Uterus (tissue), 3 donors: ENCODE measurements at regions not wholly inside any gene's neighbourhood (a gene's known extent, or its start where the extent isn't known, plus 50 kb on each side); places are given as distances from the start of the nearest gene placed in this dataset.

Experiments used
- DNase-seq, 2 donors: peaks; one replicate each; pipeline ENCODE4 v3.0.0-alpha.2; 2019 to 2020
- H3K27ac ChIP-seq, 2 donors: fragments of 200-600 bp; sonication (generic); 1 replicate in 1 of 2; 2 replicates in 1 of 2; pipeline ENCODE4 v1.5.1; 2016 to 2018
- H3K27me3 ChIP-seq, 2 donors: fragments of 200-600 bp; sonication (generic); one replicate each; pipeline ENCODE4 v1.5.1; 2018 to 2019; ENCODE audit warnings: control low read depth in 1 of 2
- H3K36me3 ChIP-seq, 2 donors: fragments of 200-600 bp; sonication (generic); one replicate each; pipeline ENCODE4 v1.5.1; 2019; ENCODE audit warnings: control low read depth in 1 of 2
- H3K4me1 ChIP-seq, 2 donors: fragments of 200-600 bp; sonication (generic); one replicate each; pipeline ENCODE4 v1.5.1; 2018 to 2019; ENCODE audit warnings: control low read depth in 1 of 2
- H3K4me3 ChIP-seq, 2 donors: fragments of 200-600 bp; sonication (generic); 1 replicate in 1 of 2; 2 replicates in 1 of 2; pipeline ENCODE4 v1.5.1; 2018 to 2019; ENCODE audit warnings: mild to moderate bottlenecking in 1 of 2
- H3K9me3 ChIP-seq, 2 donors: fragments of 200-600 bp; sonication (generic); one replicate each; pipeline ENCODE4 v1.5.1; 2019; ENCODE audit warnings: control low read depth in 1 of 2
- POLR2A ChIP-seq, 2 donors: fragments of 450-650 bp; IDR thresholded peaks; one replicate each; pipeline ENCODE4 v1.6.1; 2016; ENCODE audit warnings: antibody characterized with exemption in 2 of 2, mild to moderate bottlenecking in 1 of 2, moderate library complexity in 1 of 2
- intact Hi-C: fragments of 100-400 bp; cut with DNase I; formaldehyde crosslinking; loops from one replicate; pipeline ENCODE4 v1.15.1; 2023; ENCODE audit warnings: low total_unique reads
- TF ChIP-seq, protein P1 (sequence below), 4 experiments: fragments of 200-600 bp in 2 of 4; fragments of 450-650 bp in 2 of 4; sonication (generic) in 2 of 4; IDR thresholded peaks; one replicate each; pipeline ENCODE4 v1.5.1; 2016 to 2019; ENCODE audit warnings: antibody characterized with exemption in 4 of 4, mild to moderate bottlenecking in 2 of 4, moderate library complexity in 1 of 4
- donor health status: DM: yes; HTN: yes; CAD: no.

DNA sequence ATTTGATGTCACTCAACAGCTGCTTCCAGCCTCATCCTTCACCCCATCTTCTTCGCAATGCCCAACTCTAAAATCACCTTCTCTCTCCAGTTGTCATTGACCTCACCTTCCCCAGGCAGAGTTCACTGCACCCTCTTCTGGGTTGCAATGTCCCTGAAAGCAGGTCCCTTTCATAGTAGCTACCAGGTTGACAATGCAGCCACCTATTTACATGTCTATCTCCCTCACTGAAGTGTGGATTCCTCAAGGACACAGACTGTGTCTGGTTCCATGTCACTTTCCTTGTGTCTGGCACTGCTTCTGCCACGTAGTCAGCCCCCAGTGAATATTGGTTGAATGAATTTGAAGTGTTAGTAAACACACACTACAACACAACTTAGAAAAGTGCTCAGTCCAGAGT is 445.5 kb upstream of the WWC1 start:
- no peak overlapping the region for H3K27ac ChIP-seq
- H3K9me3 ChIP-seq, result no peaks in the 10 kb centered on the region
- H3K36me3 ChIP-seq, result no peaks in the 10 kb centered on the region
- intact Hi-C loops, result no loop called here
- no peak overlapping the region for H3K4me3 ChIP-seq
- no peak for TF ChIP-seq POLR2A (IDR thresholded peaks at IDR 0.05)
- TF ChIP-seq, protein P1, sequence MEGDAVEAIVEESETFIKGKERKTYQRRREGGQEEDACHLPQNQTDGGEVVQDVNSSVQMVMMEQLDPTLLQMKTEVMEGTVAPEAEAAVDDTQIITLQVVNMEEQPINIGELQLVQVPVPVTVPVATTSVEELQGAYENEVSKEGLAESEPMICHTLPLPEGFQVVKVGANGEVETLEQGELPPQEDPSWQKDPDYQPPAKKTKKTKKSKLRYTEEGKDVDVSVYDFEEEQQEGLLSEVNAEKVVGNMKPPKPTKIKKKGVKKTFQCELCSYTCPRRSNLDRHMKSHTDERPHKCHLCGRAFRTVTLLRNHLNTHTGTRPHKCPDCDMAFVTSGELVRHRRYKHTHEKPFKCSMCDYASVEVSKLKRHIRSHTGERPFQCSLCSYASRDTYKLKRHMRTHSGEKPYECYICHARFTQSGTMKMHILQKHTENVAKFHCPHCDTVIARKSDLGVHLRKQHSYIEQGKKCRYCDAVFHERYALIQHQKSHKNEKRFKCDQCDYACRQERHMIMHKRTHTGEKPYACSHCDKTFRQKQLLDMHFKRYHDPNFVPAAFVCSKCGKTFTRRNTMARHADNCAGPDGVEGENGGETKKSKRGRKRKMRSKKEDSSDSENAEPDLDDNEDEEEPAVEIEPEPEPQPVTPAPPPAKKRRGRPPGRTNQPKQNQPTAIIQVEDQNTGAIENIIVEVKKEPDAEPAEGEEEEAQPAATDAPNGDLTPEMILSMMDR (IDR thresholded peaks at IDR 0.05), result no peak
- H3K4me1 ChIP-seq, result no peaks in the 10 kb centered on the region
- peaks cover 0 to 4% of the 10 kb centered on the region in 2 donors for H3K27me3 ChIP-seq
- no peak for DNase-seq

DNA sequence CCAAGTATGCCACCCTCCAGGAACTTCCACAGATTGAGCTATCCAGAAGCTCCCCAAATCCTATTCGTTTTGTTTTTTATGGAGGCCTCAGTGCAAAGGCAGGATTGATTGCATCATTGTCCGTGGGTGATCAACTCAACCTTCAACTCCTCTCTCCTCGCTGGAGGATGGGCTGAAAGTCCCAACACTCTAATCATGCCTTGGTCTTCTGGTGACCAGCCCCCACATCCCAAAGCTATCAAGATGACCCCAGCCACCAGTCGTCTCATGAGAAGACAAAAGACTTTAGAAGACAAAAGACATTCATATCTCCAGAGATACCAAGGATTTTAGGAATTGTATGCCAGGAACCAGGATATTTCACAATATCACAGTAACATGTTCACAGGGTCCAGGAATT is 441.6 kb upstream of the WWC1 start:
- H3K27me3 ChIP-seq, result no peaks in the 10 kb centered on the region
- H3K9me3 ChIP-seq, result no peaks in the 10 kb centered on the region
- H3K27ac ChIP-seq, result no peak overlapping the region
- no peaks in the 10 kb centered on the region for H3K4me1 ChIP-seq
- no peak for DNase-seq
- no peaks in the 10 kb centered on the region for H3K36me3 ChIP-seq
- intact Hi-C loops, result no loop called here
- TF ChIP-seq, protein P1 (IDR thresholded peaks at IDR 0.05), result no peak
- TF ChIP-seq POLR2A (IDR thresholded peaks at IDR 0.05), result no peak
- no peak overlapping the region for H3K4me3 ChIP-seq

DNA sequence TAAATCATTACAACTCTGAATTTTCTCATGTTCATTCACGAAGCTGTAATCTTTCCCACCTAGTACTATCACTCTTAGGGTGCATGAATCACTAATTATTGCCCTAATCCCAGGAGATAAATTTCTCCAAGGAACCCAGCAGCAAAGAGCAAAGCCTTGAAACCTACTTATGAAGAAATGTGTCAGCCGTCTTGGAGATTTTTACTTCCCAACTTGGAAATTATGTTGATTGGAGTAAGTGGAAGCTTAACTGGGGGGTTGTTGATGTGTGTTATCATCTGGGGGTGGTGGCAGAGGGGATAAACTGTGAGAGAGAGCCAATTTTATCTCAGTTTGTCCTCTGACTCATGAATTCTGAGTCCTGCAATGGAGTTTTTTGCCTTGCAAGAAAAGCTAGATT is 440.5 kb upstream of the WWC1 start:
- Histone ChIP-seq H3K27me3 (no peaks in the 10 kb centered on the region), H3K4me3 (no peak overlapping the region), H3K4me1 (no peaks in the 10 kb centered on the region), H3K27ac (no peak overlapping the region), H3K9me3 (no peaks in the 10 kb centered on the region), H3K36me3 (no peaks in the 10 kb centered on the region)
- intact Hi-C loops, result no loop called here
- TF ChIP-seq POLR2A (IDR thresholded peaks at IDR 0.05), result no peak
- TF ChIP-seq, protein P1 (IDR thresholded peaks at IDR 0.05), result no peak
- DNase-seq, result no peak

DNA sequence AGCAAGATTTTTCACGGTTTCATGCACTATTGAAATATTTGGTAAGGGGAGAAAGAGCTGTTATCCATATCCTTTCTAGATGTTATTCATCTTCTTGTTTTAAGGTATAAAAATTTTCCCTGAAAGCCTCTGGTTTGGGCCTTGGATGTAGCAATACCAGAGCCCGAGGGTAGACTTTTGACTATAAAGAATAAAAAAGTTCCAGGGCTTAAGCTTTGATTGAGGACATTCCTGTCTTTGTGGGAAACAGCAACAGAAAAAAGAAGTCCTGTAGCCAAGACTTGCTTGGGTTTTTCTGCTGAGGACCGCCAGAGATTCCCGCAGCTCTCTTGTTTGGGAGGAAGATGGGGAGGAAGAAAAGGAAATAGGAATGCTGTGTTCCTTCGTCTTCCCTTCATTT is 440.0 kb upstream of the WWC1 start:
- TF ChIP-seq POLR2A (IDR thresholded peaks at IDR 0.05), result no peak
- TF ChIP-seq, protein P1 (IDR thresholded peaks at IDR 0.05), result no peak
- DNase-seq, result no peak
- intact Hi-C loops, result no loop called here
- H3K4me1 ChIP-seq, result no peaks in the 10 kb centered on the region
- H3K36me3 ChIP-seq, result no peaks in the 10 kb centered on the region
- H3K27ac ChIP-seq, result no peak overlapping the region
- no peaks in the 10 kb centered on the region for H3K27me3 ChIP-seq
- no peaks in the 10 kb centered on the region for H3K9me3 ChIP-seq
- no peak overlapping the region for H3K4me3 ChIP-seq

DNA sequence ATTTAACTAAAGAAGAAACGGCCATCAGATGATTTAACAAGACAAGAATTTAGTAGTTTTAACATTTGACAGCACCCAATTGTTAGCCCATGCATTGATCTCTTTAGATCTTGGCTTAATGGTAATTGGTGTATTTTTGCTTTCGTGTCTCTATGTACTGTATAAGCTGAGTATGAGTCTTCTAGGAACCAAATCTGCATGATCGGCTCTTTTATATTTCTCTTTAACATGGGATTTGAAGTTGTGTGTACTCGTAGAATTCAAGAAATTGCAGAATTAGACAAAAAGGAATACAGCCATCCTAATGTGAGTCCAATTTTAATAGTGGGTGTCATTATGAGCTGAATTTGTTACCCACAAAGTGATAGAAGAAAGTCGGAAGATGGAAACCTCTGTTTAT is 438.9 kb upstream of the WWC1 start:
- no peak overlapping the region for H3K4me3 ChIP-seq
- no peak for TF ChIP-seq POLR2A (IDR thresholded peaks at IDR 0.05)
- TF ChIP-seq, protein P1 (IDR thresholded peaks at IDR 0.05), result no peak
- H3K9me3 ChIP-seq, result no peaks in the 10 kb centered on the region
- no peaks in the 10 kb centered on the region for H3K27me3 ChIP-seq
- DNase-seq, result no peak
- H3K4me1 ChIP-seq, result no peaks in the 10 kb centered on the region
- H3K27ac ChIP-seq, result no peak overlapping the region
- intact Hi-C loops, result no loop called here
- H3K36me3 ChIP-seq, result no peaks in the 10 kb centered on the region
